Colon (tissue), 2 donors: ENCODE measurements at regions not wholly inside any gene's neighbourhood (a gene's known extent, or its start where the extent isn't known, plus 50 kb on each side); places are given as distances from the start of the nearest gene placed in this dataset.

ENCODE experiments used
- FAIRE-seq: peaks from 2 replicates; lab custom pipeline; 2012; peaks lifted over from hg19 to GRCh38; lab: Jason Lieb, UNC
- donor health status: control.
- donor health status: control.

GRCh38 chr2:175463169-175463568, 281.7 kb upstream of the ATP5MC3 start:
- FAIRE-seq: no peak

GRCh38 chr2:175462246-175462645, 280.7 kb upstream of the ATP5MC3 start:
- no peak for FAIRE-seq

- no peak for FAIRE-seq
Measured at GRCh38 chr2:175461839-175462238, 280.3 kb upstream of the ATP5MC3 start.

- FAIRE-seq: no peak
Measured at GRCh38 chr2:175457895-175458448, 276.5 kb upstream of the ATP5MC3 start.

GRCh38 chr2:175454953-175455389, 273.5 kb upstream of the ATP5MC3 start:
- FAIRE-seq: no peak

GRCh38 chr2:175450029-175450760, 268.7 kb upstream of the ATP5MC3 start:
- no peak for FAIRE-seq

GRCh38 chr2:175449616-175450015, 268.1 kb upstream of the ATP5MC3 start:
- FAIRE-seq: no peak

GRCh38 chr2:175446201-175446600, 264.7 kb upstream of the ATP5MC3 start:
- no peak for FAIRE-seq

GRCh38 chr2:175445281-175445680, 263.8 kb upstream of the ATP5MC3 start:
- no peak for FAIRE-seq

- FAIRE-seq: no peak
Measured at GRCh38 chr2:175442441-175442840, 260.9 kb upstream of the ATP5MC3 start.

- FAIRE-seq: no peak
Measured at GRCh38 chr2:175441181-175441761, 259.8 kb upstream of the ATP5MC3 start.

GRCh38 chr2:175439416-175439815, 257.9 kb upstream of the ATP5MC3 start:
- no peak for FAIRE-seq

GRCh38 chr2:175437167-175437566, 255.7 kb upstream of the ATP5MC3 start:
- FAIRE-seq: no peak

- no peak for FAIRE-seq
Measured at GRCh38 chr2:175436076-175436475, 254.6 kb upstream of the ATP5MC3 start.

- no peak for FAIRE-seq
Measured at GRCh38 chr2:175435012-175435411, 253.5 kb upstream of the ATP5MC3 start.

- no peak for FAIRE-seq
Measured at GRCh38 chr2:175432793-175433192, 251.3 kb upstream of the ATP5MC3 start.

- no peak for FAIRE-seq
Measured at GRCh38 chr2:175432021-175432420, 250.5 kb upstream of the ATP5MC3 start.

- no peak for FAIRE-seq
Measured at GRCh38 chr2:175431101-175431946, 249.8 kb upstream of the ATP5MC3 start.

GRCh38 chr2:175430236-175430635, 248.7 kb upstream of the ATP5MC3 start:
- FAIRE-seq: no peak

- FAIRE-seq: no peak
Measured at GRCh38 chr2:175418224-175418835, 236.8 kb upstream of the ATP5MC3 start.

GRCh38 chr2:175414882-175415487, 233.5 kb upstream of the ATP5MC3 start:
- FAIRE-seq: no peak
